ENCODE measurements at regions not wholly inside any gene's neighbourhood (a gene's known extent, or its start where the extent isn't known, plus 50 kb on each side); places are given as distances from the start of the nearest gene placed in this dataset.

DNA sequence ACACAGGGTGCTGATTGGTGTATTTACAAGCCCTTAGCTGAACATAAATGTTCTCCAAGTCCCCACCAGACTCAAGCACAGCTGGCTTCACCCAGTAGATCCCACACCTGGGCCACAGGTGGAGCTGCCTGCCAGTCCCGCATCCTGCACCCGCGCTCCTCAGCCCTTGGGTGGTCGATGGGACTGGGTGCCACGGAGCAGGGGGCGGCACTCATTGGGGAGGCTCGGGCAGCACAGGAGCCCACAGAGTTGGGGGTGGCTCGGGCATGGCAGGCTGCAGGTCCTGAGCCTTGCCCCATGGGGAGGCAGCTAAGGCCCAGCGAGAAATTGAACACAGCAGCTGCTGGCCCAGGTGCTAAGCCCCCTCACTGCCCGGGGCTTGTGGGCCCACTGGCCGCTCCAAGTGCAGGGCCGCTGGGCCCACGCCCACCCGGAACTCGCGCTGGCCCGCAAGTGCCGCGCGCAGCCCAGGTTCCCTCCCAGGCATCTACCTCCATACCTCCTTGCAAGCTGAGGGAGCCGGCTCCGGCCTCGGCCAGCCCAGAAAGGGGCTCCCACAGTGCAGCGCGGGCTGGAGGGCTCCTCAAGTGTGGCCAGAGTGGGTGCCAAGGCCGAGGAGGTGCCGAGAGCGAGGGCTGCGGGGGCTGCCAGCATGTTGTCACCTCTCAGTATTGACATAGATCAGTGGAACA lies 442.7 kb downstream of the OCA2 start:
- H3K27me3 ChIP-seq, result no peaks in the 10 kb centered on the region
- DNase-seq, result no peak
- intact Hi-C loops (cut with DNase I), result no loop called here
- no peak overlapping the region for H3K27ac ChIP-seq
- TF ChIP-seq EP300 (IDR thresholded peaks at IDR 0.05), result no peak
- no peak for TF ChIP-seq CTCF (IDR thresholded peaks at IDR 0.05)
- TF ChIP-seq POLR2A (IDR thresholded peaks at IDR 0.05), result no peak
- WGBS, 3 donors, result 93 to 97% (median 96%) methylated on average over 22 to 29 of the region's 29 CpGs
- no peak overlapping the region for H3K4me3 ChIP-seq
- no peaks in the 10 kb centered on the region for H3K9me3 ChIP-seq
- no peaks in the 10 kb centered on the region for H3K36me3 ChIP-seq
- H3K4me1 ChIP-seq (ENCODE audit: insufficient read depth), result no peaks in the 10 kb centered on the region

DNA sequence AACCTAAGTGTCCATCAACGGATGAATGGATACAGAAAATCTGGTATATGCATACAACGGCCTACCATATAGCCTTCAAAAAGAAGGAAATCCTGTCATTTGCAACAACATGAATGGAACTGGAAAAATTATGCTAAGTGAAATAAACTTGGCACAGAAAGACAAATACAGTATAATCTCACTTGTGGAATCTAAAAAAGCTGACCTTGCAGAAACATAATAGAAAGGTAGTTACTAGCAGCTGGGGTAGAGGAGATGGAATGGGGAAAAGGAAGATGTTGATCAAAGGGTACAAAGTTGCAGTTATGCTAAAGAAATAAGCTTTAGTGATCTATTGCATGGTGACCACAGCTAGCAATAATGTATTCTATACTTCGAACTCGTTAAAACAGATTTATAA lies 444.1 kb downstream of the OCA2 start:
- intact Hi-C loops (cut with DNase I), result no loop called here
- no peaks in the 10 kb centered on the region for H3K27me3 ChIP-seq
- no peak for DNase-seq
- TF ChIP-seq POLR2A (IDR thresholded peaks at IDR 0.05) (no peak), CTCF (IDR thresholded peaks at IDR 0.05) (no peak), EP300 (IDR thresholded peaks at IDR 0.05) (no peak)
- no peaks in the 10 kb centered on the region for H3K4me1 ChIP-seq (ENCODE audit: insufficient read depth)
- no peaks in the 10 kb centered on the region for H3K36me3 ChIP-seq
- no peaks in the 10 kb centered on the region for H3K9me3 ChIP-seq
- WGBS, 3 donors, result 75 to 93% (median 77%) methylated on average over 4 of the region's 4 CpGs
- H3K27ac ChIP-seq, result no peak overlapping the region
- H3K4me3 ChIP-seq, result no peak overlapping the region

- Histone ChIP-seq H3K36me3 (no peaks in the 10 kb centered on the region), H3K4me1 (ENCODE audit: insufficient read depth) (no peaks in the 10 kb centered on the region), H3K27me3 (no peaks in the 10 kb centered on the region), H3K9me3 (no peaks in the 10 kb centered on the region), H3K27ac (no peak overlapping the region), H3K4me3 (no peak overlapping the region)
- intact Hi-C loops (cut with DNase I), result no loop called here
- WGBS, 3 donors, result 69 to 76% (median 71%) methylated on average over 2 of the region's 2 CpGs
- TF ChIP-seq POLR2A (IDR thresholded peaks at IDR 0.05) (no peak), CTCF (IDR thresholded peaks at IDR 0.05) (no peak), EP300 (IDR thresholded peaks at IDR 0.05) (no peak)
- no peak for DNase-seq
These were observed 448.9 kb downstream of the OCA2 start for GRCh38 chr15:27650244-27650643.

- Histone ChIP-seq H3K9me3 (no peaks in the 10 kb centered on the region), H3K27ac (no peak overlapping the region), H3K36me3 (no peaks in the 10 kb centered on the region), H3K4me3 (no peak overlapping the region), H3K27me3 (no peaks in the 10 kb centered on the region), H3K4me1 (ENCODE audit: insufficient read depth) (no peaks in the 10 kb centered on the region)
- TF ChIP-seq CTCF (IDR thresholded peaks at IDR 0.05) (no peak), EP300 (IDR thresholded peaks at IDR 0.05) (no peak), POLR2A (IDR thresholded peaks at IDR 0.05) (no peak)
- WGBS, 3 donors, result 40 to 56% (median 46%) methylated on average over 4 of the region's 4 CpGs
- intact Hi-C loops (cut with DNase I), result loop anchor here in 1 of 4 donors (10.0 kb wide), 1 partner anchor 56 kb away; no protein-coding TSS in a partner anchor
- no peak for DNase-seq
These were observed 450.8 kb downstream of the OCA2 start for GRCh38 chr15:27648359-27648758.

Measured in ovary (tissue), 7 donors.